ENCODE measurements at regions not wholly inside any gene's neighbourhood (a gene's known extent, or its start where the extent isn't known, plus 50 kb on each side); places are given as distances from the start of the nearest gene placed in this dataset.

DNA sequence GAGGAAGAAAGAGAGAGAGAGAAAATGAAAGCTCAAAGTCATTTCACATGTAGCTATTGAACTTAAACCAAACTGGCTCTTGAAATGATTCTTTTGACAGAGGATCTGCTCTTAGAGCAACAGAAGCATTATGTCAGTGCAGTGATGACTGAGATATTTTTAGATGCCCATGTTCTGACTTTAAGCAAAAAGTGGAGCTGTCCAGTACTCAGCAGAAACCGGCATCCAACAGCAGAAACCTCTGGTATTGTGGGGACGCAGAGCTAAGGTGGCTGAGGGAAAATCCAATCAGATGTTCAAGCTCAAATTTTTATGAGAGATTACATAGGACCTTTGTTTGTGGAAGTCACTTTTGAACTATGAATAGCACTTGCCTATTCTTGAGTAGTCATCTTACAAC is 69.8 kb upstream of the ANKFN1 start (continued):
- TF ChIP-seq, protein P1, sequence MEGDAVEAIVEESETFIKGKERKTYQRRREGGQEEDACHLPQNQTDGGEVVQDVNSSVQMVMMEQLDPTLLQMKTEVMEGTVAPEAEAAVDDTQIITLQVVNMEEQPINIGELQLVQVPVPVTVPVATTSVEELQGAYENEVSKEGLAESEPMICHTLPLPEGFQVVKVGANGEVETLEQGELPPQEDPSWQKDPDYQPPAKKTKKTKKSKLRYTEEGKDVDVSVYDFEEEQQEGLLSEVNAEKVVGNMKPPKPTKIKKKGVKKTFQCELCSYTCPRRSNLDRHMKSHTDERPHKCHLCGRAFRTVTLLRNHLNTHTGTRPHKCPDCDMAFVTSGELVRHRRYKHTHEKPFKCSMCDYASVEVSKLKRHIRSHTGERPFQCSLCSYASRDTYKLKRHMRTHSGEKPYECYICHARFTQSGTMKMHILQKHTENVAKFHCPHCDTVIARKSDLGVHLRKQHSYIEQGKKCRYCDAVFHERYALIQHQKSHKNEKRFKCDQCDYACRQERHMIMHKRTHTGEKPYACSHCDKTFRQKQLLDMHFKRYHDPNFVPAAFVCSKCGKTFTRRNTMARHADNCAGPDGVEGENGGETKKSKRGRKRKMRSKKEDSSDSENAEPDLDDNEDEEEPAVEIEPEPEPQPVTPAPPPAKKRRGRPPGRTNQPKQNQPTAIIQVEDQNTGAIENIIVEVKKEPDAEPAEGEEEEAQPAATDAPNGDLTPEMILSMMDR (IDR thresholded peaks at IDR 0.05; ENCODE audit: control extremely low read depth in 1 of 3, insufficient read depth in 1 of 3, low read depth in 1 of 3, low read length in 3 of 3) = no peak
- TF ChIP-seq BCL11A (IDR thresholded peaks at IDR 0.05; ENCODE audit: low read depth in 2 of 2, low read length in 2 of 2) = no peak
- no peak for TF ChIP-seq KDM1A (IDR thresholded peaks at IDR 0.05; ENCODE audit: borderline replicate concordance, low read length)
